HG02938 (cell line): ENCODE measurements at regions not wholly inside any gene's neighbourhood (a gene's known extent, or its start where the extent isn't known, plus 50 kb on each side); places are given as distances from the start of the nearest gene placed in this dataset.
A peak's percentile ranks its signal among the peaks of the same experiment; 100 is the strongest.

Source experiments
- ATAC-seq: cut with Tn5 transposase; IDR thresholded peaks from one replicate; pipeline ENCODE4 v1.9.1; 2021; ENCODE audit warnings: mild to moderate bottlenecking, moderate library complexity; ENCODE audit not compliant: unreplicated experiment

DNA sequence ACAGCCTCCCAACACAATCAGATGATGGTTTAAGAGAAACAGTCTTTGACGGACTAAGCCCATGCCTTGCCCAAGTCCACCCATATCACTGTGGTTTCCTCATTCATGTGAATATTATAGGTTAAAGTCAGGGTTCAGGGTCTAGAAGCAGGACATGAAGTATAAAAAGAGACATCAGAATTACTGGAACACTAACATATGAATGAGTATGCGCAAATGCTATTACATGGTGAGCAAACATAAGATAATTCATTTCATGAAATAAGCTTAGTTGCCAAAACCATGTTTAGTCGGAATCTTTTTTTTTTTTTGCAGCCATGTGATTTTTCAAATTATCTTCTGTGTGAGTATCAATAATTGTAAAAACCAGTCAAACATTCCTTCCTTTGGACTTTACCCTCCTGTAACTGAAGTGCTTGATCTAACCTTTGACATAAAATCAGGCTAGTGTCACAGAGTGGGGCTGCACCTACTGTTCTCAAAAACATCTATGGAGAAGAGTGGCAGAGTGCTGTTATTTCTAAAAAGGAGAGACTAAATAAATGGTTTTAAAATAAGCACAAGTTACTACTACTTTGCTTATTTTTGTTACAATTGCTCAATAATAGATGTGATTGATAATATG is 84.9 kb upstream of the NRIP1 start:
- ATAC-seq: no peak

DNA sequence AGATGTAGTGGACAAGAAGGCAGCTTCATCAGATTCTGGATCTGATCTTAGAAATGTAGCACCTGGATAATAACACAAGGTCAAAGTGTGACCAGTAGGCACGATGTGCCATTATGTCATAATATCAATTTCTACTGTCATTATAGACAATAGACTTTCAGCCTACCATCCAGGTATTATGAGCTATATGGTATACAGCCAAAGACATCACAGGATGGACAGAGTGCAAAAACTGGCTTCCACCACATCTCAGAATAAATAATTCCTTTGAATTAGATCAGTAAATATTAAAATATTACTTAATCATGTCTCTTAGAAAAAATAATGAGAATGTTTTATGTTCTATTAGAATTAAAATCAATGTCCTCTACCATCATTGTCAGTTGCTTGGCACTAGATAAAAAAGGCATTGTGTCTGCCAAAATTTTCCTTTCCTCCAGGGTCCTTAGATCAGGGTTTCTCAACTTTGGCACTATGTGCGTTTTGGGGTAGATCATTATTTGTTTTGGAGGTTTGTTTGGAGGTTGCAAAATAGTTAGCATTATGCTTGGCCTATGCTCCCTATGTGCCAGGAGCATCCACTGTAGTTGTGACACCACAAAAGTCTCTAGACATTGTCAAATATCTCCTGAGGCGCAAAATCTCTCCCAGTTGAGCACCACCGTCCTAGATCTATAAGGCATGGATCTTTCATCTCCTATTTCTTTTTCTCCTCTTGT is 86.7 kb upstream of the NRIP1 start:
- no peak for ATAC-seq

DNA sequence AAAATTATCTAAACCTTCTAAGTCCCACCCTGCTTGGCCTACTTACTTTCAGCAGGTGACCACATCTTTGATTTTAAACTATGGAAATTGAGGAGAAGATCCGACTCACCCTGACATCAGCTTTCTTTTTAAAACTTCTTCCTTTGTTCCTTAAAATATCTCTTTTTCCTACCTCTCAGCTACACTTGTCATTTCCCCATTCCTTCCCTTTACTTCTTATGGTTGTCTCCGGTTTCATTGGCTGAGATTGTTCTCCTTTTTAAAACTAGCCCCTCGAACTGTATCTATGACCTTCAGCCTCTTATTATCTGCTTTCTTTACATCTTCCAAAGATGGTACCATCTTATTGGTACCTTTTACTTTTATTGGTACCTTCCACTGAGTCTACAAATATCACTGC is 87.8 kb upstream of the NRIP1 start:
- ATAC-seq: no peak

DNA sequence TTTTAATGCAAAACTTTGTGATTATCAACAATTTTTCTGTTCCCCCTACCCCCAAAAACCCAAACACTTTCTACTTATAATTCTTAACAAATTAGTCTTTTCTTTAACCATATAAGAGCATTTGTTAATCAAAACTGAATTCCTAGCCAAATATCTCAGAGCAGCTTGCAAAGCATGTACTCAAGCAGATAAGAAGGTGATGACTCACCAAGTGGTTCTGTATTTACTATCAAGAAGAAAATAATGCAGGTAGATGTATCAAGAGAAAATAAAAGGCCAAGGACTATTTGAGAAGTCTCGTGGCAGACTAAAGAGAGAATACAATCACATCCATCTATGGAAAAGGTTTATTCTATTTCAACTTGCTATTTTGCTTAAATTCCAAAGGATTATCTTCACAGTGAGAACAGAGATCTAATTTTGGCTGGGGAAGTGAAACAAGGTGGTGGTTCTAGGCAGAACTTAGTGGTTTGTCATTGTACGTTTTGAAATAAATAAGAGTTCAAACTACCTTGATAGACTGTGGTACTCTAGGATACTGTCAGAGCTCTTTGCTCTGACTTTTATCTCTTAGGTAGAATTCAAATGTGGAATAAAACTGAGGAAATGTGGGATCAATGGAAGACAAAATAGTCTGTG is 94.7 kb upstream of the NRIP1 start:
- ATAC-seq: peak; percentile 91

DNA sequence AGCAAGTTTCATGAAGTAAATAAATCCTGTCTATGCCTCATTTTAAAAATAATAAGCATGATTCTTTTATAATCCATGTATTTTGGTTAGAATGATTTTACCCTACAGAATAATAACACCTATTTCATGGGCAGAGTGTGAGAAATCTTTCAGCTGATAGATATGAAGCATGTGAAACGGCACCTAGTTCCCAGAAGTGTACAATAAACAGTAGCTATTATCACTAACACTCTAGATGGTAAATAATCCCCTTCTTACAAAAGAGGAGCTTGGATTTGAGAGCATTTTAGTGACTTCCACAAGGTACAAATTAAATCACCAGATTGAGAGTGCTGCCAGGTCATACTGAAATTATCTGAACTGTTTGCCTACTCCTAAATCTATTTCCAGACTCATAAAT is 95.3 kb upstream of the NRIP1 start:
- no peak for ATAC-seq

DNA sequence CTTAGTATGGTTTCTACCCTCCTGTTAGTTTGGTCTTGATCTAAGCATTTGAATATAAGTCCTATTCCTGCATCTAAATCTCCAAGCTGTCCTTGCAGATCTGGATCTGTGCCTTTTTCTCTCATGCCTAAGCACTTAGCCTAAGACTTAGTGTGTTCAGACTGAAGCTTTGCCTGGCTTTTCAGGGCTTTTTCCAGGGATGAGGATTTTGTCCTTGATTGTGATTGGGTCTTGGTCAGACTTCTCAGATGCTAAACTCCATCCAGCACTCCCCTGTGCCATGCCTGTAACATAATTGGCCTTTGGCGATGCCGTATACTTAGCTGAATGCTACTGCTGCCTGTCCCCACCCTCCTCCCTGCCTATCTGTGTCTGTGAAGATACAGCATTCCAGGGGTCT is 98.1 kb upstream of the NRIP1 start:
- ATAC-seq: no peak

DNA sequence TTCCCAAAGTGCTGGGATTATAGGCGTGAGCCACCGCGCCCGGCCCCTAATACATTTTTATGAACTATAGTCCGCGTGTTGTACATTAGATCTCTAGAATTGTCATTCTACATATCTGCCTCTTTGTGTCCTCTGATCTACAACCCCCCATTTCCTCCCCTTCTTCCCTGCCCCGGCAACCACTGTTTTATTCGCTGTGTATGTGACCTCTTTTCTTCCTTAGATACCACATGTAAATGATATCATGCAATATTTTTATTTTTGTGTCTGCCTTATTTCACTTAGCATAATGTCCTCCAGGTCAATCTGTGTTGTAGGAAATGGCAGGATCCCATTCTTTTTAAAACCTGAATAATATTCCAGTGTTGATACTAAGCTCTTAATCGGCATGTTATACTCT is 99.5 kb upstream of the NRIP1 start:
- ATAC-seq: no peak

DNA sequence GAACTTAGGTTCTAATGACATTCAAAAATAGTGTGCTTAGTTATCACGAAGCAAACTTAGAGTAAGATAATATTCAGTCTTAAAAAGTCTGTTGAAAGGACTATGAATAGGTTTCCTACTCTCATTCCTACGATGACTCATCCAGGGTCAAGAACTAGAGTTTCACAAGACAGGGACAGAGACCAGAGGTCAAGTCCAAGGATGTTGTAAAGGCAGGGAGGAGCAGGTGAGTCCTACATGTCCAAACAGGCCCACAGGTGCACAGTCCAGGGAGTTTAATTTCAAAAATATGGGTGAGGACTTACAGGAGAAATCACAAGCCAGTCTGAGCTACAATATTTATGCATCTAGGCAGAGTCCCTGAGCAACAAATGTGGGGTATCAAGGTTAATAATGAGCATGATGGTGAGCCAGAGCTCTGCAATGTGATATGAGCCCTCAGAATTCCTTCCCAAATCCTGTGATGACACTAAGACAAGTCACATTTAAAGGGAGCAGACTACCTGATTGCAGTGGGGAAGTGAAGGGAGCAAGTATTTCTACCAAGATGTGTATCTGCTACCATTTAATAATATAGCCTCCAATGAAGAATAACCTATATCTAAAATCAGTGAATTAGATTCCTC is 100.0 kb upstream of the NRIP1 start:
- no peak for ATAC-seq

DNA sequence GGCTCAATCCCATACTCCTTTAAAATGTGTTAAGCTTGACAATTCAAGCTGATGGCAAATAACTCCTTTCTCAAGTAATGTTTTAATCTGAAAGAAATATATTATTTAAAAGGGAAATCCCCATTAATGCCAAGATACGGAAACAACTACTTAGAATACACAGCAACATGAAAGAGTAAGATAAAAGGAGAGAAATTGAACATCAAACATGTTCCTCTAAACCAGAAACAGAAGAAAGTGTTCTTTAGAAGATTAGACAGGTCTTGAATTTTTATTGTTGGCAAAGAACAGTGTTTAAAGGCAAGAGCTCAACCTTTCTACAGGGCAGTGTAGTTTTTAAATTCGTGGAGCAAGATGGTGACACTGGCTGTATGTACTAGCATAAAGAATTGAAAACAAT is 105.8 kb upstream of the NRIP1 start:
- no peak for ATAC-seq

DNA sequence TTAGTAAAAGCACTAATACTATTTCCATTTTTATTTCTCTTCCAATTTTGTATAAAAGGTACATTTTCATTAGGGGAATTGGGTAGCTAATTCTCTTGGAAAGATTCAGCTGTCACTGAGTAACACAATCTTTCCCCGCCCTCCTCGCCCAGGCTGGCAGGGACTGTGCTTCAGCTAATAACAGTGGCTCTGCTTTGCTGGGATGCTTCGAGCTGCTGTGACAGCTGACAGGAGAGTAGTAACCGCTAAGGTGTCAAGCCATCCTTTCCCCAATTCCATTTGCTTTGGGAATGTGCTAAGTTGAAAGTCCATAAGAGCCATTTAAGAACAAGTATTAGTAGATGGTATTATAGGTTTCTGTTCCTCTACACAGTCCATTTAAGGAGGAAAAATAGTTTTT is 106.7 kb upstream of the NRIP1 start:
- no peak for ATAC-seq

DNA sequence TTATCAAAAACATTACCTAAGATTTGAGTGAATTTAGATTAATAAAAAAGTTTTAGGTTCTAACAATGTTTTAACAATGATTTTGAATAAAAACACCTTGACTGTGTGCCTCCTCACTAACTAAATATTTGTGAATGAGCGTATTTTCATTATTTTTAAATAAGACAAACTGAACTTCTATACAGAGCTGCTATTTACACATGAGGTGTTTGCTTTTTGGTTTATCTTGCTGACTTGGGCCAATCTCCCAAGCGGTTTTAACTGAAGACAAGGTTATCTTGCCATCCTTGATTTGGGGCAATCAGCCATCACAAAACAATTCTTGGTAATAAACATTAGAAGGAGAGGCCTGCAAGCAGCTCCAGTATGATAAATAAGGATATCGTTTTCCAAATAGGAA is 108.2 kb upstream of the NRIP1 start:
- ATAC-seq: no peak

DNA sequence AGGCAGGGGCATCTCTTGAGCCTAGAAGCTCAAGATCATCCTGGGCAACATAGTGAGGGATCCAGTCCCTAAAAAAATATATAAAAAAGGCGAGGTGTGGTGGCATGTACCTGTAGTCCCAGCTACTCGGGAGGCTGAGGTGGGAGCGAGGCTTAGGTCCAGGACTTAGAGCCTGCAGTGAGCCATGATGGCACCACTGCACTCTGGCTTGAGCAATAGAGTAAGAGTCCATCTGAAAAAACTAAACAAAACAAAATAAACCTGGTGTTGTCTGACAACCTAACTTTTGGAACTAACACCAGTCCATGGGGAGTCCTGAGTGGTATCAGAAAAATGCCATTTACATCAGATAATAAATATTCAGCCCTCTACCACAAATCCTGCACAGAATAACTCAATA is 110.1 kb upstream of the NRIP1 start:
- ATAC-seq: no peak

DNA sequence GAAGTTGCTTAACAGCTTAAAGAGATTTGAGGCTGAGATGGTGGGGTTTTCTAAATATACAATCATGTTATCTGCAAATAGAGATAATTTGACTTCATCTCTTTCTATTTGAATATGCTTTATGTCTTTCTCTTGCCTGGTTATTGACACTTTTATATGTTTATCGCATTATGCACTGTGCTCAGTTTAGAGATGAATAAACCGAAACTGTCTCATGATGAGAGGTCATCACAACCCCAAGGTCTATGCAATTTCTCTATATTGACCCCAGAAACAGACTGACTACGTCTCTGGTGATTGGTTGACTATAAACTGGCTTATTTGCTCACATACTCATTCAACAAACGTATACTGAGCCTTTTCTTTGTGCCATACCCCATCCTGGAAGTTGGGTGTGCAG is 117.9 kb upstream of the NRIP1 start:
- no peak for ATAC-seq

DNA sequence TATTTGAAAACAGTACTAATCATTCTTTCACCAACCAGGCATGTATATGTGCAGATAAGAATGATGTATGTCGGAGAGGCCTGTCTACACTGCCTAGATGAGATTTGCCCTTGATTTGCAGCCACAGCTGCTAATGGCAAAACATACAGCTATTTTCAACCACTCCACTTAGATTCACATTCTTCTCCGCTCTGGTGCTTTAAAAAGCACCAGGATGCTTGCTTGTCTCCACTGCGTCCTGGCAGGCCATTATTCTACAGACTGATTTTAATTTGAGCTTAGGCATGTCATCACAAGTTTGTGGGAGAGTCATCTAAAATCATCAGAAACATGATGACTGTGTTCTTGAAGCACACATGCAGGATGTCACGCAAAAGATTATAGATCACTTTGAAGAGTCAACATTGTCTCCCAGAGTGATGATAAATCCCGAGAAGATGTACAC is 119.0 kb upstream of the NRIP1 start:
- ATAC-seq: no peak

DNA sequence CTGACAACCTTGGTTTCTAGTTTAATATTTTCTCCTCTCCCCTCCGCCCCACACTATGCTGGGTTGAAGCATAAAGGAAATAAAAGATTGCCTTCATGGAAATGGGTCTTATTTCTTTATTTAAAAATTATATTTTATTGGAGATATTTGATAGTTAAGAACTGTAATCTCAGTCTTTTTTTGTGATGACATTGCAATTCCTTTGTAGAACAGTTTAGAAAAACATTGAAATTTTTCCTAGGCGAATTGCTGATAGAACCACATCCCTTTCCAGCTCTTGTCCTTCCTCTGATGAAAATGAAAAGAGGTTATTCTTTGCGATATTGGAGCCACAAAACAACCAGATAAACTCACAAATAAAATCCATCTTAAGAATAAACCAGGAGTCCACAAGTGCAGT is 125.6 kb upstream of the NRIP1 start:
- ATAC-seq: no peak

DNA sequence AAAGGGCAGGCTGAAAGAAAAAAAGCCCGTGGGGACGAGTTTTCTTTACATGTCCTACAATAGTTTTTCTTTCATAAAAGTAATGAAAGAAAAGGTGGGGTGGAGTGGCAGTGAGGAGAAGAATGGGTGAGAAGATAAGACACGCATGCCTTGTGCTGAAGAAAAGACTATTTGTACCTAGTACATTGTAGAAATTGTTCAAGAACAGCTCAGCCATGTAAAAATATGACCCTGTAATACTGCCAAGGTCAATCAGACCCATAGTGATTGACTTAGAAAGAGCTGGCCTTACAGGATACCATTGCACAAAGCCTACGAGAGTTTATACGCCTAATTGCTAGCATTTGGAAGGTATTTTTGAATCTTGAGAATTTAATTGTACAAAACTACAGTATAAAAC is 126.0 kb upstream of the NRIP1 start:
- ATAC-seq: no peak

DNA sequence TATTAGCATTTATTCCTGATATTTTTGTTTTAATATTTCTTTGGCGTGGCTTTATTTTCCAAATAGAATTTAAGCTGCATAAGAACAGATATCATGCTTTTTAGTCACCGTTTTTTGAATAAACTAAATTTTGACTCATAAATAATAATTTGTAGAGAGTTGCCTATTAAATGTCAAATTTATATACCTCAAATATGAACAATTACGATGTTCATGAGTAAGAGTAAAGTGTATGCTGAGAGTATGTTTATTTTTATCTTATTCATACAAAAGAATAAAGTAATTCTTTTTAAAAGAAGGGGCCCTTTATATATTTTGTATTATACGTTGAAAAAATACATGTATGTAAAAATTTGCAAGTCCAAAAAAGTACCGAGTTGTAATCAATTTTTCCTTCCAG is 126.5 kb upstream of the NRIP1 start:
- no peak for ATAC-seq

DNA sequence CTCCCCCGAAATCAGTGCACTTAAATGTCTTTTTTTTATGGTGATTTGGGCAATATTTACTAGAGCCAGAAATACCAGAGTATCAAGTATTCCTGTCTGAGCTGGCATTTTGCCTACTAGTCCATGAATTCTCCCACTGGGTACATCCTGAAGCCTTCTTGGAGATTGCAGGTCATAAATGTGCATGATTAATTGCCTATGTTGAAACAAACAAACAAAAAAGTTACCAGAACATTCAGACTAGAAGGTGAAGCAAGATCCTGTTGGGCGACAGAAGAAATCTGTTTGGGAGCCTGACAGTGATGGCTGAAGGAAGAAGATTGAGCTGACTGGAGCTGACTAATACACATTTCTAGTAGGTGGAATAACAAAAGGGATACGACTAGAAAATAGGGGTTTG is 127.4 kb upstream of the NRIP1 start:
- ATAC-seq: no peak

DNA sequence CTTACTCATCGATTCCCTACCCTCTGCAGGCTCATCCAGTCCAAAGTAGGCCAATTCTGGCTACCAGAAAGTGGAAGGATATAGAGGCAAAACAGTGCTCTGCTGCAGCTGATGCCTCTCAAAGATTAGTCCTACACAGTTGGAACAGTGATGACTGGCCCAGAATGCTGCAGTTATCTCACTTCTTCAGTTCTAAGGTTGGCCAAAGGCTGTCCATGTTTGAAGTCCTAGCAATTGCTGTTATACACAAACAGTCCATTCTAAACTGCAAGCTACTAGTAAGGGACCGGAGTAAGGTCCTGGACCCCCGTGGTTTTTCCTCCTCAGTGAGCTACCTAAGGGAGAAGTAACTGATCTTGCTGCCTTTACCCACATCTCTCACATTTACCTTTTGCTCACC is 129.1 kb upstream of the NRIP1 start:
- ATAC-seq: no peak

DNA sequence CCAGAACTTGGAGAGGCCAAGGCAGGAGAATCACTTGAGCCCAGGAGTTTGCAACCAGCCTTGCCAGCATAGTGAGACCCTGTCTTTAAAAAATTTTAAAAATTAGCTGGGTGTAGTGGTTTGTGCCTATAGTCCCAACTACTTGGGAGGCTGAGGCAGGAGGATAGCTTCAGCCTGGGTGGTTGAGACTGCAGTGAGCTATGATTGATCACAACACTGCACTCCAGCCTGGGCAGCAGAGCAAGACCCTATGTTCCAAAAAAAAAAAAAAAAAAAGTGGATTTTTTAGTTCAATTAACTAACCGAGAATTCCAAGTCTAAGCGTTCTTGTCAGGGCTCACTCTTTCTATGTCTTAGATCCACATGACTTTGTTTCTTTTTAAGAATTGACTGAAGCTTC is 130.3 kb upstream of the NRIP1 start:
- no peak for ATAC-seq

DNA sequence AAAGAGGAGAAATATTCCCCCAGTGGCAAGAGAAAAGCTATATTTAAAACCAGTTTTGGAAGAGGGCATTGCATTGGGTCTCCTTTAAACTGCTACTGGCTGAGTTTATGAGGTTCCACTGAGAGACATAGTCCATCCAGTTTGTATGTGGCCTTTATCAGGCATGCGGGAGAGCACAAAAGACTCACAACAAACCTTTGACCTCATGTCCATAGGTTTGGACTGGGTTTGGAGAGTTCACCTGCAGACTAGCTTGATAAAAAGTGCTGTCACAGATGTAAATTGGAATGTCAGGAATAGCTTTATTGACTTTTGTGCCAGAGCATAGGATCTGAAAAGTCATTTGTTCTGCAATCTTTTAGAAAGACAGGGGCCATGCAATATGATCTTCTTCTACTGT is 131.0 kb upstream of the NRIP1 start:
- ATAC-seq: no peak

DNA sequence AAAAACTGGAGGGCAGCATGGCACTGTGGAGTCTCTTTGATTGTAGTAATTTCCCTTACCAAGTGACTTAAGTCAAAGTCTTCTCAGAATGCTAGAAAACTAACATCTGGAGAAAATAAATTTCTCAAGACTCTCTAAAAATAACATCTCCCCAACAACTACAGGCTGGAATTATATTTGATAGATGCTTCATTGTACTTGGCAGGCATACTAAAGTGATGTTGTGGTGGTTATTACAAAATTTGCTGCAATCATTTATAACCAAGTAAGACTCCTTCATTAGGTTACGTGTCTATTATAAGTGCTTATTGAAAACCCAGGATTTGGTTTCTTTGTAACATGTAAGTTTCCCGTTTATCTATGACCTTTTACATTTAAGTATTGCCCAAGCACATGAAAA is 132.9 kb upstream of the NRIP1 start:
- no peak for ATAC-seq
